NCI-H1436 (cell line): ENCODE measurements at regions not wholly inside any gene's neighbourhood (a gene's known extent, or its start where the extent isn't known, plus 50 kb on each side); places are given as distances from the start of the nearest gene placed in this dataset.

Experiments used
- DNase-seq: peaks from one replicate; lab custom pipeline; 2025; lab: John Stamatoyannopoulos, UW

GRCh38 chr6:131510094-131510493 is 62.9 kb upstream of the ARG1 start:
- no peak for DNase-seq

DNA sequence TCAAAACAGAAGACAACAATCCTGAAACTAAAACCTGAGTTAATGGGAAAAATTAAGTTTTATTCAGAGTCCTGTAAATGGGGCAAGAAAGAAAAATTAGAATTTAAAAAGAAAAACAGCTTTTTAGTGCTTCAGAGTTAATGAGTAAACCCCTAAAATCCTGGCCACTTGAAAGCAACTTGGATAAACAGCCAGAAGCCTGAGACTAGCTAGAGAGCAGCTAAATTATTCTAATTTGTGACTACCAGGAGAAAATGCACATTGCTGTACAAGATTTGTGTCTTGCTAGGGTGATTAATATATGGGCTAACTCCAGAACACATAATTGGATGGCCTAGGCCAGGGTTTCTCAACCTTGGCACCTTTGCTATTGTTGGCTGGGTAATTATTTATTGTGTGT is 62.4 kb upstream of the ARG1 start:
- DNase-seq = no peak

- DNase-seq = no peak
These were observed 53.2 kb upstream of the ARG1 start for GRCh38 chr6:131519670-131520436.
